ENCODE measurements at regions not wholly inside any gene's neighbourhood (a gene's known extent, or its start where the extent isn't known, plus 50 kb on each side); places are given as distances from the start of the nearest gene placed in this dataset.

GRCh38 chr7:91459539-91459938 is 195.3 kb downstream of the FZD1 start (continued):
- no peak for TF ChIP-seq CAMTA2 (CRISPR knock-in tag; IDR thresholded peaks at IDR 0.05; ENCODE audit: borderline replicate concordance)

GRCh38 chr7:91462316-91462715 is 198.1 kb downstream of the FZD1 start:
- H3K27ac ChIP-seq (ENCODE audit: extremely low read length, insufficient read depth, low read length) = no peak overlapping the region
- ChIA-PET CTCF (ENCODE audit: low intra/inter-chr PET ratio, low total read pairs) (no interaction called here), POLR2A (no interaction called here)
- no peaks in the 10 kb centered on the region for H3K27me3 ChIP-seq (ENCODE audit: control insufficient read depth in 1 of 2, insufficient read depth in 2 of 2, low read length in 2 of 2)
- no TSS peak for BruUV-seq (replicated peaks)
- no peaks in the 10 kb centered on the region for H3K36me3 ChIP-seq (replicated peaks in 1 of 2; ENCODE audit: control insufficient read depth in 1 of 2, insufficient read depth in 2 of 2, low read length in 2 of 2)
- no peak for DNase-seq (ENCODE audit: low spot score)
- 2% methylated on average over 1 of the region's 1 CpG for WGBS (ENCODE audit: low lambda C conversion rate)
- intact Hi-C loops (cut with micrococcal nuclease; ENCODE audit: unreplicated experiment) (no loop called here), in situ Hi-C loops (cut with HindIII; ENCODE audit: extremely low pct_ligation_motif_present, low pct_unique_long_range_greater_than_20kb) (no loop called here)
- TF ChIP-seq HCFC1 (IDR thresholded peaks at IDR 0.05; ENCODE audit: low read depth, low read length) (no peak), ZNF367 (CRISPR knock-in tag; IDR thresholded peaks at IDR 0.05; ENCODE audit: borderline replicate concordance) (no peak), FOSL1 (CRISPR knock-in tag; IDR thresholded peaks at IDR 0.05; ENCODE audit: borderline replicate concordance) (no peak), MAX (IDR thresholded peaks at IDR 0.05) (no peak), ZNF550 (CRISPR knock-in tag; IDR thresholded peaks at IDR 0.05; ENCODE audit: borderline replicate concordance) (no peak)
- ATAC-seq = no peak
- H3K4me1 ChIP-seq (ENCODE audit: insufficient read depth, low read length) = no peaks in the 10 kb centered on the region
- no peak overlapping the region for H3K4me2 ChIP-seq (ENCODE audit: low read depth, low read length)
- no peak for FAIRE-seq
- no peaks in the 10 kb centered on the region for H3K9me3 ChIP-seq (ENCODE audit: low read length)
- H4K20me1 ChIP-seq (ENCODE audit: insufficient read depth, low read length) = no peaks in the 10 kb centered on the region
- H3K79me2 ChIP-seq (ENCODE audit: insufficient read depth, low read length) = no peaks in the 10 kb centered on the region
- H3K9ac ChIP-seq (ENCODE audit: insufficient read depth, low read depth, low read length) = no peak overlapping the region
- H3K4me3 ChIP-seq (replicated peaks in 1 of 3; ENCODE audit: insufficient read depth in 1 of 3, low read depth in 2 of 3, low read length in 3 of 3) = no peak overlapping the region
- no peak overlapping the region for H2AFZ ChIP-seq (ENCODE audit: low read length)

GRCh38 chr7:91463330-91463729 is 199.1 kb downstream of the FZD1 start:
- Histone ChIP-seq H3K4me2 (ENCODE audit: low read depth, low read length) (no peak overlapping the region), H3K9ac (ENCODE audit: insufficient read depth, low read depth, low read length) (no peak overlapping the region), H3K4me1 (ENCODE audit: insufficient read depth, low read length) (no peaks in the 10 kb centered on the region), H3K27me3 (ENCODE audit: control insufficient read depth in 1 of 2, insufficient read depth in 2 of 2, low read length in 2 of 2) (no peaks in the 10 kb centered on the region), H4K20me1 (ENCODE audit: insufficient read depth, low read length) (no peaks in the 10 kb centered on the region), H3K27ac (ENCODE audit: extremely low read length, insufficient read depth, low read length) (no peak overlapping the region), H3K4me3 (replicated peaks in 1 of 3; ENCODE audit: insufficient read depth in 1 of 3, low read depth in 2 of 3, low read length in 3 of 3) (no peak overlapping the region), H3K36me3 (replicated peaks in 1 of 2; ENCODE audit: control insufficient read depth in 1 of 2, insufficient read depth in 2 of 2, low read length in 2 of 2) (no peaks in the 10 kb centered on the region), H3K9me3 (ENCODE audit: low read length) (no peaks in the 10 kb centered on the region), H3K79me2 (ENCODE audit: insufficient read depth, low read length) (no peaks in the 10 kb centered on the region), H2AFZ (ENCODE audit: low read length) (no peak overlapping the region)
- no peak for ATAC-seq
- no peak for FAIRE-seq
- 40% methylated on average over 7 of the region's 15 CpGs for WGBS (ENCODE audit: low lambda C conversion rate)
- intact Hi-C loops (cut with micrococcal nuclease; ENCODE audit: unreplicated experiment) = no loop called here
- ChIA-PET POLR2A (no interaction called here), CTCF (ENCODE audit: low intra/inter-chr PET ratio, low total read pairs) (no interaction called here)
- DNase-seq (ENCODE audit: low spot score) = no peak
- in situ Hi-C loops (cut with HindIII; ENCODE audit: extremely low pct_ligation_motif_present, low pct_unique_long_range_greater_than_20kb) = no loop called here
- no TSS peak for BruUV-seq (replicated peaks)
- TF ChIP-seq ZNF800 (CRISPR knock-in tag; IDR thresholded peaks at IDR 0.05) = no peak
- TF ChIP-seq ZNF367 (CRISPR knock-in tag; IDR thresholded peaks at IDR 0.05; ENCODE audit: borderline replicate concordance) = no peak
- TF ChIP-seq PHF8 (CRISPR knock-in tag; IDR thresholded peaks at IDR 0.05) = no peak
- TF ChIP-seq RAD21 (CRISPR knock-in tag; IDR thresholded peaks at IDR 0.05) = no peak
- TF ChIP-seq, protein P1, sequence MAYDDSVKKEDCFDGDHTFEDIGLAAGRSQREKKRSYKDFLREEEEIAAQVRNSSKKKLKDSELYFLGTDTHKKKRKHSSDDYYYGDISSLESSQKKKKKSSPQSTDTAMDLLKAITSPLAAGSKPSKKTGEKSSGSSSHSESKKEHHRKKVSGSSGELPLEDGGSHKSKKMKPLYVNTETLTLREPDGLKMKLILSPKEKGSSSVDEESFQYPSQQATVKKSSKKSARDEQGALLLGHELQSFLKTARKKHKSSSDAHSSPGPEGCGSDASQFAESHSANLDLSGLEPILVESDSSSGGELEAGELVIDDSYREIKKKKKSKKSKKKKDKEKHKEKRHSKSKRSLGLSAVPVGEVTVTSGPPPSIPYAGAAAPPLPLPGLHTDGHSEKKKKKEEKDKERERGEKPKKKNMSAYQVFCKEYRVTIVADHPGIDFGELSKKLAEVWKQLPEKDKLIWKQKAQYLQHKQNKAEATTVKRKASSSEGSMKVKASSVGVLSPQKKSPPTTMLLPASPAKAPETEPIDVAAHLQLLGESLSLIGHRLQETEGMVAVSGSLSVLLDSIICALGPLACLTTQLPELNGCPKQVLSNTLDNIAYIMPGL (CRISPR knock-in tag; IDR thresholded peaks at IDR 0.05; ENCODE audit: borderline replicate concordance in 1 of 2, low read depth in 1 of 2) = no peak
- TF ChIP-seq IKZF4 (CRISPR knock-in tag; IDR thresholded peaks at IDR 0.05; ENCODE audit: borderline replicate concordance, low read depth, not compliant biosample characterization) = no peak
- TF ChIP-seq MATR3 (CRISPR knock-in tag; IDR thresholded peaks at IDR 0.05) = no peak
- TF ChIP-seq ZNF577 (CRISPR knock-in tag; IDR thresholded peaks at IDR 0.05; ENCODE audit: borderline replicate concordance, low read depth) = no peak

Data from HepG2 (cell line).